A673 (cell line): ENCODE measurements at regions not wholly inside any gene's neighbourhood (a gene's known extent, or its start where the extent isn't known, plus 50 kb on each side); places are given as distances from the start of the nearest gene placed in this dataset.

Experiments
- BruUV-seq: library from RNA; stranded (reverse); fragments of 400-500 nt; replicated peaks from 2 replicates; lab custom pipeline; 2021; lab: Mats Ljungman, UMichigan
- CTCF ChIA-PET: fragments of 300-600 bp; sonication (Branson Sonifier 250); formaldehyde crosslinking; loops from one replicate; lab custom pipeline; 2022; ENCODE audit warnings: antibody characterized with exemption; lab: Charles Lee
- POLR2A ChIA-PET: fragments of 300-600 bp; sonication (Branson Sonifier 250); formaldehyde crosslinking; loops from one replicate; lab custom pipeline; 2022; ENCODE audit warnings: antibody characterized with exemption; ENCODE audit not compliant: low non-redundant PET; lab: Charles Lee
- DNase-seq: peaks from one replicate; pipeline ENCODE4 v3.0.0-alpha.2; 2015; ENCODE audit warnings: low spot score
- H3K27ac ChIP-seq: fragments of 200-600 bp; sonication (generic); 2 replicates; pipeline ENCODE4 v1.5.1; 2016; ENCODE audit warnings: mixed run types, low read depth, mild to moderate bottlenecking, mixed read lengths, antibody characterized with exemption, low read length; ENCODE audit not compliant: poor library complexity, severe bottlenecking
- H3K27me3 ChIP-seq: fragments of 200-600 bp; sonication (generic); replicated peaks from 2 replicates; pipeline ENCODE4 v1.6.1; 2017; ENCODE audit warnings: mixed run types, low read depth, mild to moderate bottlenecking, mixed read lengths, antibody characterized with exemption, low read length; ENCODE audit not compliant: insufficient read depth, poor library complexity
- H3K36me3 ChIP-seq: fragments of 200-600 bp; sonication (generic); 2 replicates; pipeline ENCODE4 v1.6.1; 2016; ENCODE audit warnings: mixed run types, mild to moderate bottlenecking, mixed read lengths, antibody characterized with exemption, low read length; ENCODE audit not compliant: insufficient read depth, poor library complexity, severe bottlenecking
- H3K4me1 ChIP-seq: fragments of 200-600 bp; sonication (generic); 2 replicates; pipeline ENCODE4 v1.6.1; 2017; ENCODE audit warnings: mixed run types, mild to moderate bottlenecking, mixed read lengths, antibody characterized with exemption, low read length; ENCODE audit not compliant: insufficient read depth, poor library complexity, severe bottlenecking
- H3K4me3 ChIP-seq: fragments of 200-600 bp; sonication (generic); 2 replicates; pipeline ENCODE4 v1.5.1; 2016; ENCODE audit warnings: low read depth, mixed run types, mild to moderate bottlenecking, mixed read lengths, low read length; ENCODE audit not compliant: poor library complexity, severe bottlenecking
- H3K9me3 ChIP-seq: fragments of 200-600 bp; sonication (generic); 2 replicates; pipeline ENCODE4 v1.6.1; 2016; ENCODE audit warnings: mixed run types, low read depth, mild to moderate bottlenecking, mixed read lengths, antibody characterized with exemption, low read length; ENCODE audit not compliant: poor library complexity, severe bottlenecking
- CTCF ChIP-seq: fragments of 300-800, 200-600 bp; sonication (generic); conservative IDR thresholded peaks from 2 replicates; pipeline ENCODE4 v1.5.1; 2017; ENCODE audit warnings: low read depth, mild to moderate bottlenecking, antibody characterized with exemption, low read length, moderate library complexity, mixed read lengths
- EZH2 ChIP-seq: fragments of 200-600 bp; sonication (generic); IDR thresholded peaks from 2 replicates; pipeline ENCODE4 v1.6.1; 2017; ENCODE audit warnings: borderline replicate concordance, low read depth, mild to moderate bottlenecking, mixed read lengths, antibody characterized with exemption, low read length; ENCODE audit not compliant: poor library complexity, severe bottlenecking
- intact Hi-C: fragments of 100-400 bp; cut with micrococcal nuclease; formaldehyde crosslinking; loops from one replicate; pipeline ENCODE4 v1.10.0; 2022; ENCODE audit not compliant: unreplicated experiment

GRCh38 chr11:110522471-110522870 is 92.7 kb downstream of the FDX1 start:
- CTCF ChIA-PET = no interaction called here
- TF ChIP-seq EZH2 (no peak), CTCF (no peak)
- no peaks in the 10 kb centered on the region for H3K36me3 ChIP-seq
- intact Hi-C loops = no loop called here
- H3K4me3 ChIP-seq = no peak overlapping the region
- H3K27ac ChIP-seq = no peak overlapping the region
- peak; percentile 94 for DNase-seq
- POLR2A ChIA-PET = no interaction called here
- no TSS peak for BruUV-seq
- peaks cover 16% of the 10 kb centered on the region for H3K4me1 ChIP-seq
- peaks cover 4% of the 10 kb centered on the region for H3K9me3 ChIP-seq
- no peaks in the 10 kb centered on the region for H3K27me3 ChIP-seq

- no peak overlapping the region for H3K4me3 ChIP-seq
- TF ChIP-seq EZH2 (no peak), CTCF (no peak)
- POLR2A ChIA-PET = no interaction called here
- no TSS peak for BruUV-seq
- H3K27ac ChIP-seq = no peak overlapping the region
- H3K9me3 ChIP-seq = peaks cover 15% of the 10 kb centered on the region
- no peak for DNase-seq
- no peaks in the 10 kb centered on the region for H3K36me3 ChIP-seq
- intact Hi-C loops = no loop called here
- H3K4me1 ChIP-seq = peaks cover 16% of the 10 kb centered on the region
- CTCF ChIA-PET = no interaction called here
- H3K27me3 ChIP-seq = no peaks in the 10 kb centered on the region
Observed at GRCh38 chr11:110524238-110524637, 94.5 kb downstream of the FDX1 start.

- no peak overlapping the region for H3K27ac ChIP-seq
- peak; percentile 62 for DNase-seq
- peaks cover 15% of the 10 kb centered on the region for H3K9me3 ChIP-seq
- no peaks in the 10 kb centered on the region for H3K27me3 ChIP-seq
- TF ChIP-seq CTCF (no peak), EZH2 (no peak)
- H3K4me3 ChIP-seq = no peak overlapping the region
- intact Hi-C loops = no loop called here
- peaks cover 16% of the 10 kb centered on the region for H3K4me1 ChIP-seq
- ChIA-PET POLR2A (interaction anchor here (0.6 kb wide), 1 partner anchor 921 kb away, joined by 3 read pairs; no protein-coding TSS in a partner anchor), CTCF (no interaction called here)
- no peaks in the 10 kb centered on the region for H3K36me3 ChIP-seq
- BruUV-seq = no TSS peak
Observed at GRCh38 chr11:110525883-110526282, 96.1 kb downstream of the FDX1 start.
